GM21619 (cell line): ENCODE measurements at regions not wholly inside any gene's neighbourhood (a gene's known extent, or its start where the extent isn't known, plus 50 kb on each side); places are given as distances from the start of the nearest gene placed in this dataset.

Experiments used
- ATAC-seq: cut with Tn5 transposase; IDR thresholded peaks from one replicate; pipeline ENCODE4 v1.9.1; 2021; ENCODE audit not compliant: unreplicated experiment

- ATAC-seq: no peak
Observed at GRCh38 chr6:147122823-147123222, 81.4 kb upstream of the STXBP5 start.

DNA sequence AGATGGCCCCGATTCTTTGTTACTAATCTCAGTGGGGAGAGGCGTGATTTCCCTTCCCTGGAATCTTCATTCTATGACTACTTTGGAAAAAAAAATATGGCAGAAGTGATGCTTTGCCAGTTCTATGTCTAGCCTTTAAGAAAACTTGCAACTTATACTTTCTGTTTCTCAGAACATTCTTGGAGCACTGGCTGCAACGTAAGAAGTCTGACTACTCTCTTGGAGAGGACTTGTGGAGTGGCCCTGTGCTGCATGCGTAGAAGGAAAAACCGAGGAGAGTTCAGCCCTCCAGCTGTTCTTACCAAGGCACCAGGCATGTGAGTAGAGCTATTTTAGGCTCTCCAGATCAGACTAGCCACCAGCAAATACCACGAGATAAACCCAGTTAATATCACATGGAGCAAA lies 77.6 kb upstream of the STXBP5 start:
- no peak for ATAC-seq

- ATAC-seq: no peak
Observed at GRCh38 chr6:147127587-147127986, 76.6 kb upstream of the STXBP5 start.

GRCh38 chr6:147128056-147128455 lies 76.2 kb upstream of the STXBP5 start:
- no peak for ATAC-seq

DNA sequence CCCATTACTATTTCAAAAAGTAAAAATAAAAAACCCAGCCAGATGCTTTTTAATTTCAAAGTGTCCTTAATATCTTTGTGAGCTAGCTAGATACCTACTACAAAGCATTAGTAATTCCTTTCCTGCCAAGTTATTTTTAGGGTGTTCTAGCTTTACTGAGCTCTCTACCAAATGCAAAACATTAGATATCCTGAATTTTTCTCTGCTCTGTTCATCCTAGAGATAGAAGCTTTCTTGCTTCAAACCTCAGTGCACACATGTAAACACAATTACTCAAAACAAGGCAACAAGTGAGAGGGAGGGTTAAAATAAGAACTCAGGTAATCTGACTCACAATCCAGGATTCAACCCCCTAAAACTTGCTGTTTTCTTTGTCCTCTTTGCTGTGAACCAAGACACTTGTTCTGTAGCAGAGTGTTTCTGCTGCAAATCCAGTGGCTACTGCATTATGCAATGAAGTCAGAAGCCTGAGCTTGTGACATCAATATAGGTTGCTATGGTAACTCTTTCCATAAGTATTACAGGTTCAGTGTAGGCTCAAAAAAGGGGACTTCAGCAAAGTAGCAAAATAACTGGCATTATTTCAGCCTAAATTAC lies 72.6 kb upstream of the STXBP5 start:
- ATAC-seq: no peak

GRCh38 chr6:147132889-147133288 lies 71.3 kb upstream of the STXBP5 start:
- ATAC-seq: no peak

- no peak for ATAC-seq
Observed at GRCh38 chr6:147133669-147134068, 70.5 kb upstream of the STXBP5 start.

- no peak for ATAC-seq
Observed at GRCh38 chr6:147135211-147135681, 69.0 kb upstream of the STXBP5 start.

- no peak for ATAC-seq
Observed at GRCh38 chr6:147136057-147136456, 68.2 kb upstream of the STXBP5 start.

DNA sequence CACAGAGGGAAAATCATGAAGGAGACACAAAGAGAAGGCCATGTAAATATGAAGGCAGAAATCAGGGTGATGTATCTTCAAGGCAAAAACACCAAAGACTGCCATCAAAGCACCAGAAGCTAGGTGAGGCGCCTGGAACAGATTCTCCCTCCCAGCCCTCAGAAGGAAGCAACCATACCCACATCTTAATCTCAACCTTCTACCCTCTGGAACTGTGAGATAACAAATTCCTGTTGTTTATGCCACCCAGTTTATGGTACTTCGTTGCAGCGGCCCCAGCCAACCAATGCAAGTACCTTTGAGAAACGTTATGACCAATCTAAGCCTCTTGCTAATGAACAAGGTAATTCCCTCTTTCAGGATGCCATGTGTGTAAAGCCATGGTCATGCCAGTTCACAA lies 66.2 kb upstream of the STXBP5 start:
- ATAC-seq: no peak

GRCh38 chr6:147138835-147139234 lies 65.4 kb upstream of the STXBP5 start:
- ATAC-seq: no peak

- no peak for ATAC-seq
Observed at GRCh38 chr6:147141711-147142308, 62.4 kb upstream of the STXBP5 start.

DNA sequence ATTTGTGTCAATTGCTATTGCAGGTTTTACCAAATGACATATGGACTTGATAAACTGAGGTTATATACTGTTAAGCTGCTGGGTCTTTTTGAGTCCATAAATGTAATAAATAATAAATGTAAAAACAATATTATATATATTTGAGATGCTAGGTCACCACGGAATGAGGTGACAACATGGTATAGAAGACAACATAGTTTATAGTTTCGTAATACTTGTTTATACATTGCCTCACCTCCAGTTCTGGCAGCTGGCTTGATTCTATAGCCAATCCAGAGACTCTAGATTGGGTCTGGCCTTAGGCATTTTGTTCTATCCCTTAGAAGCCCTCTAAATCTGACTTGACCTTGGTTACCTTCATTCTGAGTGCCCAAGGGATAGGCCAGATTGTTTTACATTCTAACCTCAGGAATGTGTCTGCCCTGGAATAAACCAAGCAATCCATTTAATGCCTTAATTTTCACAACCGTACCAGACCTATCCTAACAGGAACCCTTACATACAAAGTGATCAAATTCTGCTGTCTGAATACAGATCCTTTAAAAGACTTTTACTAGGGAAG lies 61.5 kb upstream of the STXBP5 start:
- ATAC-seq: no peak

DNA sequence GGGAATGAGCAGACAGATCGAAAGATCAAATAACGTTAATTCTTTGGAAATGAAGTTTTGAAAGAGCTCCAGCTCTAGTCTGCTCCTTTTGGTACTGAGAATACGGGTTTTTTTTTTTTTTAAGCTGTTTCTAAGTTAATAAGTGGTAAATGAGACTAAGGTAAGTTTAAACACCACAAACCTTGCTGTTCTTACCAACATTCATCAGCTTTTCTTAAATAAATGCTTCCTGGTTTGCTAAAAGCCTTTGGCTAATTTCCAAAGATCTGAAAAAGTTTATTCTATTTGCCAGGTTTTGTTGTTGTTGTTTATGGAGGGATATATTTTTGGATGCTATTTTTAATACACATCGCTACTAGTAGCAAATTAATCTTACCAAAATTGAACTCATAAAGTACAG lies 55.1 kb upstream of the STXBP5 start:
- no peak for ATAC-seq

DNA sequence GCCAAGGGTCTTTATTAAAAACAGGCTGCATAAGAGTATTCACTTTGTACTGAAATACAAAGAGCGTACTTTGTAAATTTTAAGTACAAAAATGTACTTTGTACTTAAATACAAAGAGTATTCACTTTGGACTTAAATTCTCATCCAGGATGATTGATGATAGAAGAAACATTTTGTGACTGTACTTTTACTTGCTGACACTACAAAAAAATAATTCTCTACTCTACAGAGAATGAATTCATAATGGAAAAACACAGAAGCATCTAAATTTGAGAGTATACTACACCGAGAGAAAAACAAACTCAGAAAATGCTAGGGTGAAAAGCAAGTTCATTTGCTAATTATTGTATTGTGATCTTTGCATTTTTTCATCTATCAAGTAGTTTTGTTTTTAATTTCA lies 54.4 kb upstream of the STXBP5 start:
- ATAC-seq: no peak

DNA sequence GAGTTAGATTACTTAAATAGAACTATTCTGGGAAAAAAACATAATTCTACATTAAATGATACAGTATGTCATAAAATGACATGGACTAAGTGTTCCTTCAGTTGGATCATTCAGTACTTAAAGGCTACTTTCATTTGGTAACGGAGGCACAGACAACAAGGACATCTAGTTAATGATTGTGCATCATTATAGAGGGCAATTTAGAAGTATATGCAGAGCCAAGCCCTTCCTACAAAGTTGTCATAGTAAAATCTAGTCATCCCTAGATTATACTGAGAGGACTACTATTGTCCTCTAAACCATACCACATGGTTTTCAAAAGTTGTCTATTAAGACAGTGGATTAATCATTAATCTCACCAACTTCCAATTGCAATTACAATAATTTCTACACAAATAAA lies 53.9 kb upstream of the STXBP5 start:
- no peak for ATAC-seq
